ENCODE measurements at regions not wholly inside any gene's neighbourhood (a gene's known extent, or its start where the extent isn't known, plus 50 kb on each side); places are given as distances from the start of the nearest gene placed in this dataset.

- no peaks in the 10 kb centered on the region for H3K36me3 Mint-ChIP-seq
- no peaks in the 10 kb centered on the region for H3K27me3 Mint-ChIP-seq (ENCODE audit: low read depth)
Observed at GRCh38 chr18:65468881-65469280, 281.9 kb upstream of the CDH7 start.

GRCh38 chr18:65464361-65464760 lies 286.5 kb upstream of the CDH7 start:
- no peak for TF ChIP-seq CTCF (IDR thresholded peaks at IDR 0.05; ENCODE audit: unreplicated experiment)
- Mint-ChIP-seq H3K27me3 (ENCODE audit: low read depth) (no peaks in the 10 kb centered on the region), H3K27ac (no peak overlapping the region), H3K4me1 (no peaks in the 10 kb centered on the region), H3K36me3 (no peaks in the 10 kb centered on the region), H3K4me3 (no peak overlapping the region), H3K9me3 (no peaks in the 10 kb centered on the region)
- no peak for DNase-seq (ENCODE audit: low spot score in 2 of 2, unreplicated experiment in 2 of 2)

More at GRCh38 chr18:65468881-65469280, 281.9 kb upstream of the CDH7 start:
- Mint-ChIP-seq H3K4me1 (no peaks in the 10 kb centered on the region), H3K27ac (no peak overlapping the region), H3K9me3 (no peaks in the 10 kb centered on the region), H3K4me3 (no peak overlapping the region)
- no peak for DNase-seq (ENCODE audit: low spot score in 2 of 2, unreplicated experiment in 2 of 2)
- TF ChIP-seq CTCF (IDR thresholded peaks at IDR 0.05; ENCODE audit: unreplicated experiment), result no peak

GRCh38 chr18:65459741-65460140 lies 291.1 kb upstream of the CDH7 start:
- no peak overlapping the region for H3K27ac Mint-ChIP-seq
- no peaks in the 10 kb centered on the region for H3K27me3 Mint-ChIP-seq (ENCODE audit: low read depth)
- H3K4me3 Mint-ChIP-seq, result no peak overlapping the region

GRCh38 chr18:65458871-65459270 lies 291.9 kb upstream of the CDH7 start:
- H3K9me3 Mint-ChIP-seq, result no peaks in the 10 kb centered on the region
- H3K27ac Mint-ChIP-seq, result no peak overlapping the region
- H3K27me3 Mint-ChIP-seq (ENCODE audit: low read depth), result no peaks in the 10 kb centered on the region
- DNase-seq (ENCODE audit: low spot score in 2 of 2, unreplicated experiment in 2 of 2), result no peak
- peaks cover 5% of the 10 kb centered on the region for H3K4me1 Mint-ChIP-seq
- TF ChIP-seq CTCF (IDR thresholded peaks at IDR 0.05; ENCODE audit: unreplicated experiment), result no peak
- no peak overlapping the region for H3K4me3 Mint-ChIP-seq
- no peaks in the 10 kb centered on the region for H3K36me3 Mint-ChIP-seq

More at GRCh38 chr18:65459741-65460140, 291.1 kb upstream of the CDH7 start:
- no peak for TF ChIP-seq CTCF (IDR thresholded peaks at IDR 0.05; ENCODE audit: unreplicated experiment)
- no peak for DNase-seq (ENCODE audit: low spot score in 2 of 2, unreplicated experiment in 2 of 2)
- H3K9me3 Mint-ChIP-seq, result no peaks in the 10 kb centered on the region
- no peaks in the 10 kb centered on the region for H3K36me3 Mint-ChIP-seq
- peaks cover 5% of the 10 kb centered on the region for H3K4me1 Mint-ChIP-seq

GRCh38 chr18:65439188-65439587 lies 311.6 kb upstream of the CDH7 start:
- no peaks in the 10 kb centered on the region for H3K9me3 Mint-ChIP-seq
- H3K27me3 Mint-ChIP-seq (ENCODE audit: low read depth), result no peaks in the 10 kb centered on the region
- H3K36me3 Mint-ChIP-seq, result no peaks in the 10 kb centered on the region
- TF ChIP-seq CTCF (IDR thresholded peaks at IDR 0.05; ENCODE audit: unreplicated experiment), result no peak
- DNase-seq (ENCODE audit: low spot score in 2 of 2, unreplicated experiment in 2 of 2), result no peak
- H3K4me1 Mint-ChIP-seq, result no peaks in the 10 kb centered on the region
- H3K27ac Mint-ChIP-seq, result no peak overlapping the region
- no peak overlapping the region for H3K4me3 Mint-ChIP-seq

- H3K36me3 Mint-ChIP-seq, result no peaks in the 10 kb centered on the region
- H3K4me1 Mint-ChIP-seq, result no peaks in the 10 kb centered on the region
- no peaks in the 10 kb centered on the region for H3K9me3 Mint-ChIP-seq
Observed at GRCh38 chr18:65436430-65436829, 314.4 kb upstream of the CDH7 start.

More at GRCh38 chr18:65436430-65436829, 314.4 kb upstream of the CDH7 start:
- DNase-seq (ENCODE audit: low spot score in 2 of 2, unreplicated experiment in 2 of 2), result no peak
- H3K27ac Mint-ChIP-seq, result no peak overlapping the region
- no peak for TF ChIP-seq CTCF (IDR thresholded peaks at IDR 0.05; ENCODE audit: unreplicated experiment)
- no peaks in the 10 kb centered on the region for H3K27me3 Mint-ChIP-seq (ENCODE audit: low read depth)
- H3K4me3 Mint-ChIP-seq, result no peak overlapping the region
